ENCODE measurements at regions not wholly inside any gene's neighbourhood (a gene's known extent, or its start where the extent isn't known, plus 50 kb on each side); places are given as distances from the start of the nearest gene placed in this dataset.

GRCh38 chr7:33745934-33746333 is 159.4 kb upstream of the BMPER start:
- DNase-seq (ENCODE audit: low spot score), result no peak
- intact Hi-C loops (cut with DNase I), result loop anchor here (10.0 kb wide), 1 partner anchor 501 kb away; no protein-coding TSS in a partner anchor

GRCh38 chr7:33748793-33749192 is 156.5 kb upstream of the BMPER start:
- intact Hi-C loops (cut with DNase I), result loop anchor here (2.0 to 10.0 kb wide), 2 partner anchors 34 to 504 kb away; no protein-coding TSS in a partner anchor
- no peak for DNase-seq (ENCODE audit: low spot score)

- DNase-seq (ENCODE audit: low spot score), result no peak
- intact Hi-C loops (cut with DNase I), result loop anchor here (10.0 kb wide), 1 partner anchor 185 kb away; no protein-coding TSS in a partner anchor
These were observed 155.2 kb upstream of the BMPER start for GRCh38 chr7:33750177-33750576.

- intact Hi-C loops (cut with DNase I), result loop anchor here (10.0 kb wide), 1 partner anchor 183 kb away; no protein-coding TSS in a partner anchor
- no peak for DNase-seq (ENCODE audit: low spot score)
These were observed 153.9 kb upstream of the BMPER start for GRCh38 chr7:33751443-33751842.

GRCh38 chr7:33753881-33754525 is 151.3 kb upstream of the BMPER start:
- intact Hi-C loops (cut with DNase I), result loop anchor here (10.0 kb wide), 1 partner anchor 181 kb away; no protein-coding TSS in a partner anchor
- no peak for DNase-seq (ENCODE audit: low spot score)

- intact Hi-C loops (cut with DNase I), result loop anchor here (5.0 to 10.0 kb wide), 2 partner anchors 142 to 180 kb away; no protein-coding TSS in a partner anchor
These were observed 150.1 kb upstream of the BMPER start for GRCh38 chr7:33754933-33755928.

GRCh38 chr7:33757050-33757449 is 148.3 kb upstream of the BMPER start:
- intact Hi-C loops (cut with DNase I), result loop anchor here (5.0 to 10.0 kb wide), 2 partner anchors 140 to 178 kb away; no protein-coding TSS in a partner anchor
- no peak for DNase-seq (ENCODE audit: low spot score)

More at GRCh38 chr7:33754933-33755928, 150.1 kb upstream of the BMPER start:
- no peak for DNase-seq (ENCODE audit: low spot score)

- intact Hi-C loops (cut with DNase I), result loop anchor here (5.0 to 10.0 kb wide), 2 partner anchors 140 to 177 kb away; no protein-coding TSS in a partner anchor
- DNase-seq (ENCODE audit: low spot score), result no peak
These were observed 147.7 kb upstream of the BMPER start for GRCh38 chr7:33757563-33758165.

- intact Hi-C loops (cut with DNase I), result no loop called here
- no peak for DNase-seq (ENCODE audit: low spot score)
These were observed 145.2 kb upstream of the BMPER start for GRCh38 chr7:33760146-33760545.

- no peak for DNase-seq (ENCODE audit: low spot score)
- intact Hi-C loops (cut with DNase I), result no loop called here
These were observed 144.5 kb upstream of the BMPER start for GRCh38 chr7:33760834-33761233.

GRCh38 chr7:33761449-33762080 is 143.8 kb upstream of the BMPER start:
- intact Hi-C loops (cut with DNase I), result no loop called here
- DNase-seq (ENCODE audit: low spot score), result no peak

- DNase-seq (ENCODE audit: low spot score), result no peak
- intact Hi-C loops (cut with DNase I), result no loop called here
These were observed 143.0 kb upstream of the BMPER start for GRCh38 chr7:33762151-33762910.

GRCh38 chr7:33762911-33763306 is 142.4 kb upstream of the BMPER start:
- intact Hi-C loops (cut with DNase I), result no loop called here
- no peak for DNase-seq (ENCODE audit: low spot score)

- intact Hi-C loops (cut with DNase I), result no loop called here
These were observed 140.4 kb upstream of the BMPER start for GRCh38 chr7:33764752-33765451.

GRCh38 chr7:33766405-33766804 is 138.9 kb upstream of the BMPER start:
- intact Hi-C loops (cut with DNase I), result no loop called here
- DNase-seq (ENCODE audit: low spot score), result no peak

More at GRCh38 chr7:33764752-33765451, 140.4 kb upstream of the BMPER start:
- DNase-seq (ENCODE audit: low spot score), result no peak

- DNase-seq (ENCODE audit: low spot score), result no peak
- intact Hi-C loops (cut with DNase I), result no loop called here
These were observed 135.4 kb upstream of the BMPER start for GRCh38 chr7:33769930-33770329.

- intact Hi-C loops (cut with DNase I), result no loop called here
- no peak for DNase-seq (ENCODE audit: low spot score)
These were observed 134.8 kb upstream of the BMPER start for GRCh38 chr7:33770576-33770975.

- intact Hi-C loops (cut with DNase I), result no loop called here
These were observed 133.9 kb upstream of the BMPER start for GRCh38 chr7:33771422-33771821.

More at GRCh38 chr7:33771422-33771821, 133.9 kb upstream of the BMPER start:
- no peak for DNase-seq (ENCODE audit: low spot score)
